WTC11 (cell line): ENCODE measurements at regions not wholly inside any gene's neighbourhood (a gene's known extent, or its start where the extent isn't known, plus 50 kb on each side); places are given as distances from the start of the nearest gene placed in this dataset.

Experiments
- ATF1 ChIP-seq: sonication (generic); formaldehyde crosslinking; IDR thresholded peaks from 2 replicates; pipeline ENCODE4 v1.8.1; 2023; ENCODE audit warnings: mild to moderate bottlenecking, moderate library complexity, missing genetic modification reagents
- ATF2 ChIP-seq: sonication (generic); formaldehyde crosslinking; IDR thresholded peaks from 2 replicates; pipeline ENCODE4 v1.8.1; 2022; ENCODE audit warnings: low read depth, missing genetic modification reagents, borderline replicate concordance
- ATF3 ChIP-seq: sonication (generic); formaldehyde crosslinking; conservative IDR thresholded peaks from 2 replicates; pipeline ENCODE4 v1.8.1; 2022; ENCODE audit warnings: mild to moderate bottlenecking, missing genetic modification reagents
- CTCF ChIP-seq: fragments of 200-600 bp; IDR thresholded peaks from 2 replicates; pipeline ENCODE4 v1.8.0; 2022; ENCODE audit warnings: antibody characterized with exemption
- E2F4 ChIP-seq: sonication (generic); formaldehyde crosslinking; IDR thresholded peaks from 2 replicates; pipeline ENCODE4 v1.8.1; 2022; ENCODE audit warnings: low read depth, mild to moderate bottlenecking, moderate library complexity, missing genetic modification reagents, borderline replicate concordance
- ELF4 ChIP-seq: sonication (generic); formaldehyde crosslinking; IDR thresholded peaks from 2 replicates; pipeline ENCODE4 v1.8.1; 2022; ENCODE audit warnings: low read depth, mild to moderate bottlenecking, moderate library complexity, missing genetic modification reagents
- ESRRA ChIP-seq: sonication (generic); formaldehyde crosslinking; IDR thresholded peaks from 2 replicates; pipeline ENCODE4 v1.8.1; 2022; ENCODE audit warnings: mild to moderate bottlenecking, missing genetic modification reagents, borderline replicate concordance
- JUN ChIP-seq: sonication (generic); formaldehyde crosslinking; IDR thresholded peaks from 2 replicates; pipeline ENCODE4 v1.8.0; 2023; ENCODE audit warnings: mild to moderate bottlenecking, missing genetic modification reagents
- MAX ChIP-seq: sonication (generic); formaldehyde crosslinking; IDR thresholded peaks from 2 replicates; pipeline ENCODE4 v1.8.0; 2022; ENCODE audit warnings: mild to moderate bottlenecking, missing genetic modification reagents
- NFYB ChIP-seq: sonication (generic); formaldehyde crosslinking; conservative IDR thresholded peaks from 2 replicates; pipeline ENCODE4 v1.8.0; 2022; ENCODE audit warnings: low read depth, missing genetic modification reagents
- PRRX2 ChIP-seq: fragments of 250-450 bp; sonication (Bioruptor Pico); IDR thresholded peaks from 2 replicates; pipeline ENCODE4 v1.8.0; 2021; ENCODE audit warnings: mild to moderate bottlenecking
- USF1 ChIP-seq: sonication (generic); formaldehyde crosslinking; IDR thresholded peaks from 2 replicates; pipeline ENCODE4 v1.8.0; 2022; ENCODE audit warnings: mild to moderate bottlenecking, missing genetic modification reagents
- ZBTB43 ChIP-seq: sonication (generic); formaldehyde crosslinking; IDR thresholded peaks from 2 replicates; pipeline ENCODE4 v1.8.1; 2023; ENCODE audit warnings: mild to moderate bottlenecking, missing genetic modification reagents
- ZNF512 ChIP-seq: sonication (generic); formaldehyde crosslinking; IDR thresholded peaks from 2 replicates; pipeline ENCODE4 v1.8.1; 2022; ENCODE audit warnings: missing genetic modification reagents, borderline replicate concordance

- no peak for TF ChIP-seq NFYB (CRISPR knock-in tag)
- no peak for TF ChIP-seq CTCF
- TF ChIP-seq ATF2 (CRISPR knock-in tag), result no peak
- TF ChIP-seq PRRX2 (CRISPR knock-in tag), result no peak
- no peak for TF ChIP-seq E2F4
- no peak for TF ChIP-seq ATF1 (CRISPR knock-in tag)
- TF ChIP-seq USF1 (CRISPR knock-in tag), result no peak
- TF ChIP-seq MAX (CRISPR knock-in tag), result no peak
- no peak for TF ChIP-seq ELF4
- TF ChIP-seq ZNF512 (CRISPR knock-in tag), result no peak
- TF ChIP-seq ATF3 (CRISPR knock-in tag), result no peak
- no peak for TF ChIP-seq JUN (CRISPR knock-in tag)
- TF ChIP-seq ZBTB43 (CRISPR knock-in tag), result no peak
- TF ChIP-seq ESRRA, result no peak
Observed at GRCh38 chr22:48661984-48662383, 1165.7 kb downstream of the BRD1 start.
